Frontal cortex (tissue), 3 donors: ENCODE measurements at regions not wholly inside any gene's neighbourhood (a gene's known extent, or its start where the extent isn't known, plus 50 kb on each side); places are given as distances from the start of the nearest gene placed in this dataset.
"Not testable (repeated sequence)": the region's sequence is repeated elsewhere in the genome, so short reads cannot be mapped to it uniquely, and the experiment has no call there.

Experiments
- DNase-seq, 2 donors: peaks; one replicate each; pipeline ENCODE4 v3.0.0; 2012; ENCODE audit warnings: low spot score in 2 of 2
- FAIRE-seq: peaks from 2 replicates; lab custom pipeline; 2012; peaks lifted over from hg19 to GRCh38; lab: Jason Lieb, UNC
- donor health status: control.
- donor health status: control.
- donor health status: control.

DNA sequence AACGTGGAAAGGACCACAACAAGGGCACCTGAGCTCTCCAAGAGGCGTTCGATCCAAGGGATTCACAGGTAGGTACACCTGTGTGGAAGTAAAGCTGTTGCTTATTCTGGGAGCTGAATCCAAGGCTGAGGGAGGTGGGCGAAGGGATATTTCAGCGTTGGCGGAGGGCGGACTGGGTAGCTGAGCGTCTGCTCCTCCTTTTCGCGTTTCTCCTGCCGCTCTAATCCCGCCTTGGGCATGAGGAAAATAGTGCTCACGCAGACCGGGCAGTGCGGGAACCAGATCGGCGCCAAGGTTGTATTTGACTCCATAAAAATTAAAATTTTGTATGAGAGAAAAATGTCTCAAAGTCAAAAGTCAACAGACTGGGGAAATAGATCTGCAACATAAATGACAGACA lies 3966.2 kb upstream of the OR11H1 start:
- not testable (repeated sequence) for FAIRE-seq, DNase-seq

DNA sequence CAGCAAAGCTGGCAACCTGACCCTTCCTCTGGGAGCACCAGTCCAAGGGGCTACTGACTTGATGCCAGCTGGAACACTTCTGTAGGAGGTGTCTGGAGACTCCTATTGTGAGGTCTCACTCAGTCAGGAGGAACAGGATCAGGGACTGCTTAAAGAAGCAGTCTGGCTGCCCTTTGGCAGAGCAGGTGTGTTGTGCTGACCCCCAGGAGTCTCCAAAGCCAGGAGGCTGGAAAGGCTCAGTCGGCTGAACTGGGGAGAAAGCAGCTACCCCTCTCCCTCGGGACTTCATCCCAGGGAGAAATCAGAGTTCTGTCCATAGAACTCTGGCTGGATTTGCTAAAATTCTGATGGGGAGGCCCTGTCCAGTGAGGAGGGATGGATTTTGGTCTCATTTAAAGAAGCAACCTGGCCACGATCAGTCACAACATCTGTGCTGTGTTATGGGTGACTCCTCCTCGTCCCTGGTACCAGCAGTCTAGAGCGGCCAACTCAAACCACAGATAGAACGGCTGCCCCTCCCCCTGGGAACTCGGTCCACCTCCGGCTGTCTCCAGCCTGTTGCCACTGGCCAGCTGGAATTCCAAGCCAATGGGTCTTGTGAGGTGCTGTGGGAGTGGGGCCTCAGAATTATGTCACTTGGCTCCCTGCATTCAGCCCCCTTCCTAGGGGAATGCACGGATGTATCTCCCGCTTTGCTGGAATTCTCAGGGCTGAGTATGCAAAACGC lies 3959.0 kb upstream of the OR11H1 start:
- not testable (repeated sequence) for DNase-seq, FAIRE-seq

DNA sequence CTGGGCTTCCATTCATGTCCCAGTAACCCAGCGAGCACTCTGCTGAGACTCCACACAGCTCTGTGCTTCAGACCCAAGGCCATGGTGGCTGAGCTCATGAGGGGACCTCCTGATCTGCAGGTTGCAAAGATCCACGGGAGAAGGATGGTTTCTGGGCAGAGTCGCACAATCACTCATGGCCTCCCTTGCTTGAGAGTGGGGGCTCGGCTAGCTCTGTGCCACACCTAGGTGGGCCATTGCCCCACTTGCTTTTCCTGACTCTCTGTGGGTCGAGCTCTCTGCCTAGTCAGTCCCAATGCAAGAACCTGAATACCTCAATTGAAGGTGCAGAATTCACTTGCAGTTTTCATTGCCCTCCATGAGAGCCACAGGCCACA lies 3958.4 kb upstream of the OR11H1 start:
- DNase-seq, FAIRE-seq: not testable (repeated sequence)

DNA sequence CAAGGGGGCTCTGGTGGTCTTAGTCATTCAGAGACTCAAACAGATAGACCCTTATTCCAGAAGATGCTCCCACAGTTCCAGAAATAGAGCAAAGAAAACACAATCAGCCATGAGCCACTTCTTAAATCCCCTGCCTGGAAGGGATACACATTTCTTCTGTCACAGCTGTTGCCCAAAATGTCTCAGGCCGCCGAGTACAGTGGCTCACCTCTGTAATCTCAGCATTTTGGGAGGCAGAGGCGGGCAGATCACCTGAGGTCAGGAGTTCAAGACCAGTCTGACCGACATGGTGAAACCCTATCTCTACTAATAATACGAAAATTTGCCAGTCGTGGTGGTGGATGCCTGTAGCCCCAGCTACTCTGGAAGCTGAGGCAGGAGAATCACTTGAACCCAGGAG lies 3954.8 kb upstream of the OR11H1 start:
- not testable (repeated sequence) for DNase-seq, FAIRE-seq

DNA sequence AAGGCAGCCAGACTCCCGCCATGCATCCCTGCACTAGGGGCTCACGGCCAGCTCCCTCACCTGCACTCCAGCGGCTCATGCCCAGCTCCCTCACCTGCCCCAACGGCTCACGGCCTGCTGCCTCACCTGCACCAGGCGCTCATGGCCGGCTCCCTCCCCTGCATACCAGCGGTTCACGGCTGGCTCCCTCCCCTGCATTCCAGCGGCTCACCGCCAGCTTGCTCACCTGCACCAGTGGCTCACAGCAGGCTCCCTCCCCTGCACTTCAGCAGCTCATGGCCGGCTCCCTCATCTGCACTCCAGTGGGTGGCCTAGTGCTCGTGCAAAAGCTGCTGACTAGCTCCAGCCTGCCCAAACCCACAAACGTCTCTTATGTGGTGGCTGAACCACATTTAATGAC lies 3953.8 kb upstream of the OR11H1 start:
- DNase-seq, FAIRE-seq: not testable (repeated sequence)

DNA sequence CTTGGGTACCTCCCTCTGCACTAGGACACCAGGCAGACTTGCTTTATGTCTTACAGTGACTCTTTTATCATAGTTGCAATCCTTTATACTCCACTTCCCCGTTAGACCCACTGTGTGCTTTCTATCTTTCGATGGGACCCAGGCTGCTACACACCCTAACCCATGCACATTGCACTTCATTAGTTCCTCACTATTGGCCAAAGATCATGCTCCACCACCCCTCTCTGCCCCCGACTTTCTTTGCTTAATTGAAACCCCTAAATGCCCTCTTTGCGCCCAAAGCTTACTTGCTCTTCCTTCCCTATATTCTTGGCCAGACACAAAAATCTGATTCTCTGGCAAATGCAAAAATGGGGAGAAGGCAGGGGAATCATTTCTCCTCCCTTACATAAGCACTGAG lies 3953.3 kb upstream of the OR11H1 start:
- FAIRE-seq, DNase-seq: not testable (repeated sequence)

DNA sequence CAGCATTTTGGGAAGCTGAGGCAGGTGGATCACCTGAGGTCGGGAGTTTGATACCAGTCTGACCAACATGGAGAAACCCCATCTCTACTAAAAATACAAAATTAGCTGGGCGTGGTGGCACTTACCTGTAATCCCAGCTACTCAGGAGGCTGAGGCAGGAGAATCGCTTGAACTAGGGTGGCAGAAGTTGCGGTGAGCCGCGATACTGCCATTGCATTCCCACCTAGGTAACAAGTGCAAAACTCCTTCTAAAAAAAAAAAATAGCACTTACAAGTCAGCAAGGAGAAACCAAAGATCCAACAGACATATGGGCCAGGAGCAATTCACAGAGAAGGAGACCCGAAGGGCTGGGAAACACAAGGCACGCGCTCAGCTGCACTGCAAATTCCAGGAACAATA lies 3951.3 kb upstream of the OR11H1 start:
- DNase-seq, FAIRE-seq: not testable (repeated sequence)

DNA sequence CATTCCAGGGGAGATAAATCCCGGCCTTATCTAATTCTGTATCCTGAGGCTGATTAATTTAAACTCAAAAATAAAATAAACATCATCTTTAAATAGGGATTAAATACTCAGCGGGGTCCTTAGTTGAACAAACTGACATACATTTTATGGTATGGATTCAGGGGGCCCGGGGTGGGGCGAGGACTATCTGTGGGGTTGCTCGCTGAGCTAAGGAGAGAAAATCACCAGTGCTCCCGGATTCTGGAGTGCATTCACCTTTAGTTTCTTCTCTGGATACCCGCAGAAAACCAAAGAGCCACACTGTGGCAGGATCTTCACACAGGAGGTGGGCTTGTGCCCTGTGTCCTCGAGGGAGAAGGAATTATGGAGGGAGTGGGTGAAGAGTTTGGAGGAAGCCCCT lies 3949.9 kb upstream of the OR11H1 start:
- not testable (repeated sequence) for FAIRE-seq, DNase-seq

DNA sequence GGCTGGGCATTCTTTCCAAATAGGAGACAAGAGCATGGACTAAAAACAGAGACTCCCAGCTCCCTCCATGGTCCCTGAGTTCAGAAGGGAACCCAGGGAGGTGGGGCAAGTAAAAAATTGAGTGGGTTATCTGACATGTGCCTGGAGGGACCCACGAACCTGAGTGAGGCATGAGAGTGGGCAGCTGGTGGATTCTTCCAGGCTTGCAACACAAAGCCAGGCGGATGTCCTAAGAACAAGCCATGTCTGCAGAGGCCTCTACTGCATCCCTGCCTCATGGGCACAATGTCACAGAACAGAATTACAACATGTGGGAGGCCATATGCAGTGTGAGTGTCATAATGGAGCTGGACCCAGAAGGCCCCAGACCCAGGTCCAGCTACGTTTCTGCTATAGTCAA lies 3949.4 kb upstream of the OR11H1 start:
- DNase-seq, FAIRE-seq: not testable (repeated sequence)

DNA sequence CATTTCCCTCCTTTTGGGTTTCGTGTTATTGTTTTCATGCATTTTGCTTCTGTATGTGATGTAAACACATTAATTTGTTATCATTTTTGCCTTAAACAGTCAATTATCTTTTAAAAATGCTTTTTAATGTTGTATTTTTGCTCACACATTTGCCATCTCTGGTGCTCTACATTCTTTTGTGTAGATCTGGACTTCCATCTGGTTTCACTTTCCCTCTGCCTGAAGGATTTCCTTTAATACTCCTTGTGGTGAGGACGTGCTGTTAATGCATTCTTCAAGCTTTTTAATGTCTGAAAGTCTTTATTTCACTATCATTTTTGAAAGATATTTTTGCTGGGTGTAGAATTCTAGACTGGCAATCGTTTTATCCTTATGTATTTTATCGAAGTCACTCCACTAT lies 3945.9 kb upstream of the OR11H1 start:
- not testable (repeated sequence) for FAIRE-seq, DNase-seq

DNA sequence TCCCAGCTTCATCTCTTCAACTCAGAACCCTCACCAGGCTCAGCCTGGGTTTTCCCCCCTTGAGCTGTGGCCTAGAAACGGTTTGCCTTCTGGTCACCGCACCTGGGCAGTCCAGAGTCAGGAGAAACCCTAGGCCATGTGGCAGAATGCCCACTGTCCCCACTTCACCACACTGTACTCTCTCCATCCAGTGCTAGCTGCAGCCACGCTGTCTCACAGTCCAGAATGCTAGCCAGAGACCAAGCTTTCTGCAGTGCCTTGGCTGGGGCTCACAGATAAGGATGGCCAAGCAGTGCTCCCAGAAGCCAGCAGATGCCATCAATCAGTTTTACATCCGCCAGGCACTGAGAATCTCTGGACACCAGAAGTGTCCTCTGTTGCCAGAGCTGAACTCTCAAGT lies 3943.8 kb upstream of the OR11H1 start:
- DNase-seq, FAIRE-seq: not testable (repeated sequence)

DNA sequence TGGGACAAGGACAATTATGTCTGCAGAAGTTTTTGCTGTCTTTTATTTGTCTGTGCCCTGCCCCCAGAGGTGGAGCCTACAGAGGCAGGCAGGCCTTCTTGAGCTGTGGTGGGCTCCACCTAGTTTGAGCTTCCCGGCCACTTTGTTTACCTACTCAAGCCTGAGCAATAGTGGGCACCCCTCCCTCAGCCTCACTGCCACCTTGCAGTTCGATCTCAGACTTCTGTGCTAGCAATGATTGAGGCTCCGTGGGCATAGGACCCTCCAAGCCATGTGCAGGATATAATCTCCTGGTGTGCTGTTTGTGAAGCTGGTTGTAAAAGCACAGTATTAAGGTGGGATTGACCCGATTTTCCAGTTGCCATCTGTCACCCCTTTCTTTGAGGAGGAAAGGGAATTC lies 3933.4 kb upstream of the OR11H1 start:
- not testable (repeated sequence) for FAIRE-seq, DNase-seq

DNA sequence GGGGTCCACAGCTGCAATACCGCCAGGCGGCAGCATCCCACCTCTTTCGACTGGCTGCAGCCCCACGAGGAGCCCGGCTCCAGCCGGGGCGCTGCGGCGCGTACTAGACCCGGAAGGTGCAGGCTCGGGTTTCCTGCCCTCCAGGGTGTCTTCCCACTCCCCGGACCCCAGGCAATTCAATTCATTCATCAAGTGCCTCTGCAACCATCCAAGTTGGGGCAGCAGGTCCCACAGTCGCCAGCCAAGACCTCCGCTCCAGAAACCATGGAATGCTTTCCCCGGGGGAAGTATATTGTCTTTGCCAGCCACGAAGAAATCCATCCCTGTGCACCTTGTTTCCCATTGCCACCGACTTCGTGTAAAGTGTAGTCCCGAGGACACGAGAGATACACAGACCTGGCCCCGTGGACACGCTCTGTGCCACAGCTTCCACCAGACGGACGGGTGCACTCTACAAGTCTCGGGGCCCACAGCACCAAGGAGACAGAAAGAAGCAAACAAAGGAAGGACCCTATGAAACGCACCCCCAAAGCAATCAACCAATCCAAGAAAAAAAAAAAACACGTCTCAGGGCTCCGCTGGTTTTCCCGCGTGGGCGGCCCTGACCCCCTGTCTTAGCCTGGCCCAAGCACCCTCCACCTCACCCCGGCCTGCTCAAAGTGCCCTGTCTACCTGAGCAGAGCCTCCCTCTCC lies 3930.2 kb upstream of the OR11H1 start:
- FAIRE-seq, result not testable (repeated sequence)

DNA sequence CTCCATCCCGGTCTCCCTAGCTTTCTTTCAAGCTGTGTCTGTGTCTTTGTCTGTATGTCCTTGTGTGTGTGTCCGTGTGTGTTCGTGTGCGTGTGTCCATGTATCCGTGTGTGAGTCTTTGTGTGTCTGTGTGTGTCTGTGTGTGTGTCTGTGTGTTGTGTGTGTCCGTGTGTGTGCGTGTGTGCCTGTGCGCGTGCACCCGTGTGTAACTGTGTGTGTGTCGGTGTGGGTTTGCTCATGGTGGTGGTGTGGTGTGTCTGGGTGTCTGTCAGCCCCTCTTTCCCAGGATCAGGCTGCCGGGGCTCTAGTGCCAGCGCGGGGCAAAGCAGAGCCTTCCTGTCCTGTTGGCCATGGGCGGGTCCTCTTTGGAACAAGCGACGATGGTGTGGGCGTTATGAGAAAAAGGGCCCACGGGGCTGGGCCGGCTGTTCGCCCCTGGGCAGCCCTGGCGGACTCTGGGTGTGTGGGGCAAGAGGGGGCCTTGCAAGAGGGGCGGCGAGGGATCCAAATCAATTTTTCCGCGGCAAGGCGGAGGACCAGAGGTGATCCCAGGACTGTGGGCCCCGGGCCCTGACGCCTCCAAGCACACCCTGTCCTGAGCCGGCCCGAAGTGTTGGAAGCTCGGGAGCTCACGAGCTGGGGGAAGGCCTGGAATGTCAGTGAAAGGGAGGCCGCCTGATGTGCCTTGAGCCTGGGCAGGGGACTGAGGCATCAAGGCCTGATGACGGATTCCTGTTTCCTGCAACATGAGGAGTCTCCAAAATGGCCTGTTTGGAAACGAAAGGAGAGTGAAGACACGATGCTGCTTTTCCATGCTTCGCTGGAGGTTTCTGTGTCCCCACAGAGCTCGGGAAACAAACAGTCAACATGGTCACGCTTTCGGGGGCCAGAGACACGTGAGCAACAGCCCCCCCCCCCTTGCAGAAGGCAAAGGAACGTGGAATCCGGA lies 3929.2 kb upstream of the OR11H1 start:
- FAIRE-seq (no peak), DNase-seq (no peak)

More for the DNA sequence above, 3930.2 kb upstream of the OR11H1 start:
- not testable (repeated sequence) for DNase-seq

DNA sequence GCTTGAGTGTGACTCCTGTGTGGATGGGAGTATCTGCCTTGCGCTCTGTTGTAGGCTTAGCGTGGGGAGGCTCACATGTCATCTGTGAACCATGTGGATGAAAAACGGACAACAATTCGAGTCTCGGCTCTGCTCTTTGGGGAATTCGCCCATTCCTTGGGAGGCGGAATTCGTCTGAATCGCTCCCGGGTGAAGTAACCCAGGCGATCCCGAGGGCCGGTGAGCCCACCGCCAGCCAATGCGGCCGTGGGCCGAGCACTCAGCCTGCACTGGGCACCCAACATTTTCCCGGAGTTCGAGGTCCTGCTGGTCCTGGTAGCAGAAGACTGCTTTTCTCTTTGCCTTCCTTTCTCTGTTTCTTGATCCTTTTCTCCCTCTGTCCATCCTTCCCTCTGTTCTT lies 3928.5 kb upstream of the OR11H1 start:
- not testable (repeated sequence) for DNase-seq, FAIRE-seq

DNA sequence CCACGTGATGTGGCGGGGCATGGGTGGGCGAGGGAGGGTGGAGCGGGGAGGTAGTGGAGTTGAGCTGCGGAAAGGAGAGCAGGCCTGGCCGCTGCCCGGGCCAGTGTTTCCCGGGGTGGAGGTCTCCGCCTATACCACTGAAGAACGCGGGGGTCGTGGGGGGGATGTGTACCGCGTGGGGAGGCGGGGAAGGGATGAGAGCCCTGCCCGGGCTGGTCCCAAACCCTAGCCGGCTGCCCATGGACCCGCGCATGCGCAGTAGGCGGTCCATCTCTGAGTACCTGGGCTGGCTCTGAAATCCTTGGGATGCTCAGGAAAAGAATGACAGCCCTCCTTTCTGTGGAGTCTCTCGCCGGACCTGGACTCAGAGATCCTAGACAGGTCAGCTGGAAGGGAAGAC lies 3927.8 kb upstream of the OR11H1 start:
- DNase-seq, FAIRE-seq: not testable (repeated sequence)

DNA sequence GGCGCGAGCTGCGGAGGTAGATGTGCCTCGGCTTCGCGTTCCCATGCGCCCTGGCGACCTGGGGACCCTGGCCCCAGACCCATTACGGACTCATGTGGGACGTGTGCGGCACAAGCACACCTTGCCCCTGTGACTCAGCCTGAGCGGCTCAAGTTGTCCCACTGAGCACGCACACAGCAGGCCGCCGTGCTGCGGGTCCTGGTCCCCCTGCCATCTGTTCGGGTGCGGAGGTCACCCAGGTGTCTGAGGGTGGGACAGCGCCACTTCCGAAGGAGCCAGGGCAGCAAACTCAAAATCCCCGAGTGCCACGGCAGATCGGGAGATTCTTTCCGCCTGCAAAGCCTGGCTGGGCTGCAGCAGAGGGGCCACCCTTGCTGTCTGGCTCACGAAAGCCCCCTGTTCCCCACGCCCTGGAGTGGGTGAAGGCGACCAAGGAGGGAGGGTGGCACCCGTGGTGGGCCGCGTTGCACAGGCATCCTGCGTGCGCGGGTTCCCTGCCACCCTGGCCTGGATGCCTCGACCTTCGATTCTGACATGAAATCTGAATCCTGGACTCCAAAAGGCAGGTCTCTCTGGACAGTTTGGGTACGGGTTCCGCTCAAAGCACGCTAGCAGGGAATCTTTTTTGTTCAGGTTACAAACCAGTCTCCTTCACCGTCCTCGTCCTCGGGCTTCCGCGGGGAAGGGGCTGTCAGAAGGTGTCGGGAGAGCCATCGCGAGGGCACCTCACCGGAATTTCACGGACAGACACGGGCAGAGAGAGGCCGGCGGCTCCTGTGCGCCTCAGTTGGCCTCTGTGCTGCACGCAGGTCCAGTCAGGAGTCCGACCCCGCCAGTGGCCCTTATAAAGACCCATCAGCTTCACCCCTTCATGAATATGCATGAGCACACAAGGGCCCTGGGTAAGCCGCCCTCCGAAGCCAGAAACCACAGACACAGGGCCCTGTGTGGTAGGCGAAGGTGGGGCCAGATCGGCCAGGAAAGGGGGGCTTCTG lies 3926.8 kb upstream of the OR11H1 start:
- not testable (repeated sequence) for FAIRE-seq

DNA sequence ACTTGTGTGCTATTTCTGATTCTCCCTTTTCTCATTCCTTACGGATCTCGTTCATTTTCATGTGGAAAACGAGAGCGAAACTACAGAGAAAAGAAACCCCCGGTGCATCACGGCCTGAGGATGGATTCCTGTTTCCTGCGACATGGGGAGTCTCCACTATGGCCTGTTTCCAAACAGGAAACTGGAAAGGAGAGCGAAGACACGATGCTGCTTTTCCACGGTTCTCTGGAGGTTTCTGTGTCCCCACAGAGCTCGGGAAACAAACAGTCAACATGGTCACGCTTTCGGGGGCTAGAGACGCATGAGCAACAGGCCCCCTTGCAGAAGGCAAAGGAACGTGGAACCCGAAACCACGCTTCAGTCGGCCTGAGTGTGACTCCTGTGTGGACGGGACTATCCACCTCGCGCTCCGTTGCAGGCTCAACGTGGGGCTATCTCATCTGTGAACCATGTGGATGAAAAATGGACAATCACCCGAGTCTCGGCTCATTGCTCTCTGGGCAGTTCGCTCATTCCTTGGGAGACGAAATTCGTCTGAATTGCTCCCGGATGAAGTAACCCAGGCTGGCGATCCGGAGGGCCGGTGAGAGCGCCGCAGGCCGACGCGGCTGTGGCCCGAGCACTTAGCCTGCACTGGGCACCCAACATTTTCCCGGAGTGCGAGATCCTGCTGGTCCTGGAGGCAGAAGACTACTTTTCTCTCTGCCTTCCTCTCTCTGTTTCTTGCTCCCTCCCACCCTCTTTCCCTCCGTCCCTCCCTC lies 3923.2 kb upstream of the OR11H1 start:
- not testable (repeated sequence) for DNase-seq, FAIRE-seq

More for the DNA sequence above, 3926.8 kb upstream of the OR11H1 start:
- not testable (repeated sequence) for DNase-seq
